Lung microvascular endothelial cell (primary cell): ENCODE measurements at regions not wholly inside any gene's neighbourhood (a gene's known extent, or its start where the extent isn't known, plus 50 kb on each side); places are given as distances from the start of the nearest gene placed in this dataset.
"Not testable (repeated sequence)": the region's sequence is repeated elsewhere in the genome, so short reads cannot be mapped to it uniquely, and the experiment has no call there.

Source experiments
- DNase-seq, 2 donors: peaks; one replicate each; pipeline versions ENCODE4 v3.0.0 to v3.0.0-alpha.2; 2010; ENCODE audit warnings: low read depth in 2 of 2

GRCh38 chr11:95442531-95443050 lies 211.6 kb upstream of the SESN3 start:
- no peak for DNase-seq

GRCh38 chr11:95435628-95436353 lies 204.8 kb upstream of the SESN3 start:
- DNase-seq, result no peak

- no peak for DNase-seq
These were observed 204.2 kb upstream of the SESN3 start for GRCh38 chr11:95435192-95435591.

- no peak for DNase-seq
These were observed 203.6 kb upstream of the SESN3 start for GRCh38 chr11:95434489-95435057.

GRCh38 chr11:95434009-95434408 lies 203.0 kb upstream of the SESN3 start:
- DNase-seq, result no peak

- DNase-seq, result peak in 1 of 2 donors; percentile 8
These were observed 201.9 kb upstream of the SESN3 start for GRCh38 chr11:95432714-95433503.

- DNase-seq, result peak in 1 of 2 donors; percentile 6
These were observed 198.4 kb upstream of the SESN3 start for GRCh38 chr11:95429376-95429907.

GRCh38 chr11:95426823-95427462 lies 195.9 kb upstream of the SESN3 start:
- no peak for DNase-seq

- DNase-seq, result peak; percentile 30 to 51
These were observed 188.9 kb upstream of the SESN3 start for GRCh38 chr11:95419915-95420314.

GRCh38 chr11:95418916-95419315 lies 187.9 kb upstream of the SESN3 start:
- no peak for DNase-seq

- DNase-seq, result no peak
These were observed 186.8 kb upstream of the SESN3 start for GRCh38 chr11:95417832-95418231.

- no peak for DNase-seq
These were observed 184.9 kb upstream of the SESN3 start for GRCh38 chr11:95415837-95416304.

- no peak for DNase-seq
These were observed 183.2 kb upstream of the SESN3 start for GRCh38 chr11:95414217-95414616.

GRCh38 chr11:95413761-95414160 lies 182.8 kb upstream of the SESN3 start:
- DNase-seq, result no peak

GRCh38 chr11:95413021-95413420 lies 182.0 kb upstream of the SESN3 start:
- DNase-seq, result no peak

GRCh38 chr11:95412074-95412473 lies 181.1 kb upstream of the SESN3 start:
- DNase-seq, result no peak

GRCh38 chr11:95410707-95411106 lies 179.7 kb upstream of the SESN3 start:
- DNase-seq, result not testable (repeated sequence)

- DNase-seq, result no peak
These were observed 175.3 kb upstream of the SESN3 start for GRCh38 chr11:95406271-95406670.

- DNase-seq, result no peak
These were observed 173.4 kb upstream of the SESN3 start for GRCh38 chr11:95404370-95404769.

- peak in 1 of 2 donors; percentile 39 for DNase-seq
These were observed 167.6 kb upstream of the SESN3 start for GRCh38 chr11:95398437-95399112.

GRCh38 chr11:95392644-95393043 lies 161.6 kb upstream of the SESN3 start:
- no peak for DNase-seq
